Epidermal melanocyte (primary cell): ENCODE measurements at regions not wholly inside any gene's neighbourhood (a gene's known extent, or its start where the extent isn't known, plus 50 kb on each side); places are given as distances from the start of the nearest gene placed in this dataset.
"Not testable (repeated sequence)": the region's sequence is repeated elsewhere in the genome, so short reads cannot be mapped to it uniquely, and the experiment has no call there.

ENCODE experiments used
- DNase-seq: peaks from one replicate; pipeline ENCODE4 v3.0.0; 2011; ENCODE audit warnings: low spot score; ENCODE audit not compliant: insufficient read length

- DNase-seq: no peak
These were observed 339.8 kb downstream of the TMEM121 start for GRCh38 chr14:105865904-105866840.

- no peak for DNase-seq
These were observed 340.5 kb downstream of the TMEM121 start for GRCh38 chr14:105866841-105867321.

DNA sequence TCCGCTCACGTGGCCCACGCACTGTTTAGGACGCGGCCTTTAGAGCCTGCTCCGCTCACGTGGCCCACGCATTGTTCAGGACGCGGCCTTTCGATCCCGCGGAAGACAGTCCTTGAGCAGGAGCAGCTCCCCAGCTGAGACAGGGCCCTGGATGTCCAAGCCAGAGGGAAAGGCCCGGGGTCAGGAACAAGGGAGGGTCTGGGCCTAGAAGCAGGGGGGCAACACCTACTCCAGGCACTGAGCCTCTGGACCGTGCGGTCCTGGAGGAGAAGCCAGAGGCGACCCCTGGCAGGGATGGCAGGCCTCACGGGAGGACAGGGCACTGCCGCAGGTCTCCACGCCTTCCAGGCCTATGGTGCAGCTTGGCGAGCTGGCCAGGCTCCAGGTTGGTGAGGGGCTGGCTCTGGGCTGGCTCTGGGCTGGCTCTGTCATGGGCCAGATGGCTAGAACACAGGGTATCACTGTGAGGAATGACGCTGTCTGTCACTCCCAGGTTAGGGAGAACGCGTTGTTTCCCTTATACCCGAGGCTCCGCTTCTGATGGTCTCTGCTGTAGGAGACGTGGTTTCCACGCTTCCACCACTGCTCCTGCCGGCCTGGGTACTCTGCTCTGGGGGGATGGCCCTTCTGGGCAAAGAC is 341.7 kb downstream of the TMEM121 start:
- no peak for DNase-seq

- DNase-seq: no peak
These were observed 345.2 kb downstream of the TMEM121 start for GRCh38 chr14:105871590-105871989.

GRCh38 chr14:105873870-105874512 is 347.6 kb downstream of the TMEM121 start:
- no peak for DNase-seq

DNA sequence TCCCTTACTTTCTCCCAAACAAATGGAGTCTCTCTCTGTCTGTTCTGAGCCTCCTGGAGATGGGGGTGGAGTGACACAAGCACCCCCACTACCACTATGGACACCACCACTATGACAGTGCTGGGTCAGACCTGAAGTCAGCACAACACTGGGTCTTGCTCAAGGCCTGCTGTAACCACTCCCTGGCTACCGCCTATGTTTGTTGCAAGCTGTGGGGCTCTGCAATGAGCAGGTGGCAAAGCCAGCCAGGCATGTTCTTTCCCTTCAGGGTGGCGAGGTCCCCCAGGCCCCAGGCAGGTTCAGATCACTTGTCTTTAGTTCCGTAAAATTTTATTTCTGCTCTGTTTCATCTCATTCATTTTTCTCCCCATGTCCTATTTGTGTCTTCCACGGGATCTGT is 349.8 kb downstream of the TMEM121 start:
- no peak for DNase-seq

DNA sequence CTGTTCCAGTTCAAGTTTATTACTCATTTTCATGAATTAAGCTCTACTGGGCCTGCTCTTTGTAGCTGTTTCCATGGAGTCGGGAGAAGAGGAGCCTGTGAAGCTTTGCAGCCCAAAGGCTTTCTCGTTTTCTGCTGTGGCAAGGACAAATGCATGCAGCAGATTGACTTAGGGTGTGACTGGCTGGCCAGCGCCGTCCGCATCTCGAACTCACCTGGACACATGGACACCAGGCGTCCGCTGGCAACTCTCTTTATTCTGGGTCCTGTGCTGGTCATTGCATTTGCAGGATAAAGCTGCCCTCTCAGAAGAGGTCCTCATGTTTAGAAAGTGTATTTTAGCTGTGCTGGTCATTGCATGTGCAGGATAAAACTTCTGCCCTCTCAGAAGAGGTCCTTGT is 350.4 kb downstream of the TMEM121 start:
- no peak for DNase-seq

- DNase-seq: no peak
These were observed 351.3 kb downstream of the TMEM121 start for GRCh38 chr14:105877645-105878044.

DNA sequence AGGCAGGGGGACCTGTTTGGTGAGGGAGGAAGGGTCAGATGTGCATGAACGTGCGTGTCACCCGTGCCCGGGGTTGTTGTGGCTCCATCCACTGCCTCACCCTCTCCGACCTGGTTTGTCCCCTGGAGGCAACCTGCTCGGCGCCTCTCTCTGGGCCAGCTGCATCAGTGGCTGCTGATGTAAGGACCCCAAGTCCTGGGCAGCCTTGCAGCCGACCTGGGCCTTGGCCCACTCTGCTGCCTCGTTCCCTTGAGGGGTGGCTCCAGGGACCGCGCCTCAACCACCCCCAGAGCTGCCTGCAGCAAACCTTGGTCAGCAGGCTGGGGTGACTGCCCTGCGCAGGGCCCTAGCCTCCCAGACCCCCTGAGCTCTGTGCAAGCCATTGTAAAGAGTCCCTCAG is 351.7 kb downstream of the TMEM121 start:
- DNase-seq: no peak

GRCh38 chr14:105878554-105878953 is 352.2 kb downstream of the TMEM121 start:
- no peak for DNase-seq

- DNase-seq: no peak
These were observed 353.1 kb downstream of the TMEM121 start for GRCh38 chr14:105879503-105879866.

DNA sequence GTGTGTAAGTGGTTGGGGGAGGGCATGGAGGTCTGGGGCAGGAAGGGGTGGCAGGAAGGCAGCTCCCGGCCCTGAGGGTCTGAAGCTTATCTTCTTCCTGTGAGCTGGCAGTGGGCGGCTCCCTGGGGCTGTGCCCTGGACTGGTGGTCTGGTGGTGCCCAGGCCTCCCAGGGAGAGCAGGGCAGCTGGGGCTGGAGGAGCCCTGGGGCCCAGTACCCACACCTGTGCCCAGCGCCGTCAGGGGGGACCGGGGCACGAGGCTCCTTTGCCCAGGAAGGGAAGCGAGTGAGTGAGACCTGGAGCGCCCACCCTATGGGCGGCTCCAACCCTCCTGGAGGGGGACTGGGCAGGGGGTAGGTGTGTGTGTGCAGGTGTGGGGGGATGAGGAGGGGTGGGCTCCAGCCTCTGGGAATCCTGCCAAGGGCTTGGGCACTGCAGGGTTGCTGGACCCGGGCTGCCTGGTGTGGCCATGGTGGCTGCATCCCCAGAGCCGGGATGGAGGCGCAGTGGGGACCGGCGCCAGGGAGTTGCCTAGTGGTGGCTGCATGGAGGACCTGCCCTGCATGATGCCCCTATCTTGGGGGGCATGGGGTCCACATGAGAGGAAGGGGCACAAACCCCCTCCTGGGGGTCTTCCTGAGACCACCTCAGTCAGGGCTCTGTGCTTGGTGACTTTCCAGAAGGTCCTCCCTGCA is 353.6 kb downstream of the TMEM121 start:
- DNase-seq: no peak

GRCh38 chr14:105880616-105881015 is 354.2 kb downstream of the TMEM121 start:
- no peak for DNase-seq

DNA sequence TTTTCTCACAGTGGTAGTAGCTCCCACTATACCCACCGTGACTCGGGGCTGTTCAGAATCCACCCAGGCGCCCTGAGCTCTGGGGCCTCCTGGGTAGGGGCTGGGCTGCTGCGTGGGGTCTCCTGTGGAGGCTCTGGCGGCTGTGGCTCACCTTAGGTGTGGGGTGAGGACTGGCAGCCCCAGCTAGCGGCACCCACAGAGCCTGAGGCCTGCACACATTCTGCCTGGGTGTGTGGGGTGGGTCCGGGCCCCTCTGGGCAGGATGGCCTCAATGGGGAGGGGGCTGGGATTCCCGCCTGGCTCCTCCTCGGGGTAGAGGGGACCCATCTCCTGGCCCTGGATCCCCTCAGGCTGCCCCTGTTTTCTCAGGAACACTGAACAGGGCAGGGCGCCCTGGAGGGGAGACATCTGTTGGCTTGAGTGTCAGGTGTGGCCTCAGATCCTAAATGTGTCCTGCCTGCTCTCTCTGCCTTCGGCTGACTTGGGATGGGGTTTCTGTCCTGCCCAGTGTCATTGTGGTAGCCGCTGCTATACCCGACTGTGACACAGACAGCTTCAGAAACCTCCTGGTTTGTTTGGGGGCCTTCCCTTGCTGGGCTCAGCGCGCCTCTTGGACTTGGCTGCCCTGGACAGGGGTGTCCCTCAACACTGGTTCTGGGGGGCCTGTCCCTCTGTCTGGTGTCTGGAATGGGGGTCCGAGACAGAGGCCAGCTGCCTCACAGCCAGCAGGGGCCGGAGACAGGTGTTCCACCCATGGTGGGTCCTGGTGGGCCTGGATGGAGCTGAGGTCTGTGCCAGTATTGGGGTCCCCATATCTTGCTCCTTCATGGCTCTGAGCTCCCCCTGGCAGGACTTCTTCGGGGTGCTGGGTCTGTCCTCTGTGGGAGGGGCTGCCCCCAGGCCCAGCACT is 354.9 kb downstream of the TMEM121 start:
- no peak for DNase-seq

GRCh38 chr14:105882011-105882410 is 355.6 kb downstream of the TMEM121 start:
- DNase-seq: not testable (repeated sequence)

DNA sequence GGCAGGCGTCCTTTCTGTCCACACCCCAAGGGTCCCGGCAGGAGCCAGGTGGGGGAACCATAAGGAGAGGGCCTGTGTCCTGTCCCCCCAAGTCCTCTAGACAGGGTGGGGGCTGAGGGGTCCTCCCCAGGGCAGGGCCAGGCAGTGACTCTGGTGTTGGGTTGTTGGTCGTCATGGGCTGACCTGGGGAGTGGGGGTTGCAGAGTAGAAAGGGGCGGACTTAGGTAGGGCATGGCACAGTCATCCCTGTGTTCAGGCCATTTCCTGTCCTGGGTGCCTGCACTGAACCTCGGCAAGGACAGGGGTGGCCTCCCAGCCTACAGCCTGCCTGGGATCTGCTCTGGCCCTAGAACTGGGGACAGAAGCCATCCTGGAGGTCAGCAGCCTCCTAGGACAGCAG is 356.2 kb downstream of the TMEM121 start:
- no peak for DNase-seq

DNA sequence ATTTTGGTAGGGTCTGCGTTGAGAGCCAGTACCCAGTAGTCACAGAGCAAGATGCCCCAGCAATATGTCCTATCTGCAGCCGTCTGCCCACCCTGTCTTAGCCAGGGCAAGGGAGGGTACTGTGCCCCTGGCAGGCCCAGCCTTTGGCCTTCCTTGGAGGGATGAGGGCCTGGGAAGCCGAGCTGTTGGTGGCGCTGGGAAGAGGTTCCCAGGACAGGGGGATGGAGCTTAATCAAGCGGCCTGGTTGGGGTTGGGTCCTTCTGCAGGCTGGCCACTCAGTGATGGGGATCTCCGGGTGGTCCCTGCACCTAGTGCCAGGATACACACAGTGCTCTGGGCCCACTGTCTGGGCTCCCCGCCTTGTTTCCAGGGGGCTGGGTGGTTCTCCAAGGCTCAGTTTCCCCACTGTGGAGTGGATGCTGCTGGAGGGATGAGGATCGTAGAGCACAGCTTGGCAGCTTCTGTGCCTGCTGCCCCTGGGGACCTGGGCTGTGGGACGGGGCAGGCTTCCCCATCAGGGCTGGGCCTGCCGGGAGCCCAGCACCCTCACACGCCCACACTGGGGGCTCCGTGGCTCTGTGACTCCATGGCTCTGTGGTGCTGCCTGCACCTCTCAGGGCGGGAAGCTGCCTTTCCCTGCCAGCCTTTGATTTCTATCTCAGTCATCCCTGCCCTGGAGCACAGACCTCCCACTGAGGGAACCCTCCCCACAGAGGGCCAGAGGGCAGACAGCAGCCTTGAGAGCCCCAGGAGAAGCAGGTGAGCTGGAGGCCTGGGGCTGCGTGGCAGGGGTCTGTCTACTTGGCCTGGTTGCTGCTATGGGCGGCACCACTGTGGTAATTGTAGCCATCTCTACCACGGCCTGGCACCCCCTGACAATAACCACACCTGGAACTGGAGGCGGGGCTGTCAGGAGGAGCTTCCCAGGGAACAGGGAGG is 357.0 kb downstream of the TMEM121 start:
- DNase-seq: no peak

DNA sequence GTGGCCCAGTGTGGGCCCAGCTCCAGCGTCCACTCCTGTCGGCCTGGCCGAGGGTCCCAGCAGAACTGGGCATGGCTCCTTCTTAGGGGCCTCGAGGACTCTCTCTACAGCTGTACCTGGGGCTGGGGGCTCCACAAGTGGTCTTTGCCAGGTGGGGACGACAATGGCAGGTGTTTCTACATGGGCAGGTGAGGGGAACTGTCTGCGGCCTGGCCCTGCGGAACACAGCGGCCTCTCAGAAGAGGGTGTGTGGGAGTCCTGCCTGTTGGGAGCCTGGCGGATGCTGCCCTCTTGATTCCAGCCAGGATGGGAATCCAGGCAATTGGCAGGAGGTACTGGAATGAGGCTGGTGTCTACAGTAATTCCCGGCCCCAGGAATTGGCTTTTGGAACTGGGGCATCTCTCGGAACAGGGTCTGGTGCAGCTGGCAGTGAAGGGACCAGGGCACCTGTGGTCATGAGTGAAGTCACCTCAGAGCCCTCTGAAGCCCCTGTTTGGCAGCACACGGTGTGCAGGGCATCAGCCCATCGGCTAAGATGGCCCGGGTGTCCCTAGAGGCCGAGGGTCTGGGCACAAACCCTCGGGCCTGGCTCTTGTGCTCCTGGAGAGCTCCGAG is 357.9 kb downstream of the TMEM121 start:
- not testable (repeated sequence) for DNase-seq

DNA sequence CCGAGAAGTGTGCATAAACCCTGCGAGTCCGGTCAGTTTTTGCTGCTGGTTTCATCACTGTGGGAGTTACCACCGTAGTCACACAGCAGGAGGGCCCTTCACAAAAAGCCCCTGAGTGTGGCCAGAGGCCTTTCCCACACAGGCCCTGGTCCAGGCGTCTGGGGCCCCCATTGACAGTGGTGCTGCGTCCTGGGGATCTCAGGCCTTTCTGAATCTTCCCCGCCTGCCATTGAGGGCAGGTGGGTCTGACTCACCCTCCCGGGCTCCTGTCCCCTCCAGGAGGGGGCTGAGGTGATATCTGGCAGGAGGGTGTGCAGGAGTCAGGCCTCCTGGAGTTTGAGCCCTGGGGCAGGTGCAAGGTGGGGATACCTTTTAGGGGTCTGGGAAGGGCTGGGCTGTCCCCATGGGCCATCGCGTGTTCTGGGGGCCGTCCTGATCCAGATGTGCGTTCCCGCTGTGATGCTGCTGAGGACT is 358.5 kb downstream of the TMEM121 start:
- DNase-seq: no peak
